ENCODE measurements at regions not wholly inside any gene's neighbourhood (a gene's known extent, or its start where the extent isn't known, plus 50 kb on each side); places are given as distances from the start of the nearest gene placed in this dataset.

- no peak for TF ChIP-seq CTCF (IDR thresholded peaks at IDR 0.05; ENCODE audit: low read length, missing control alignments)
- no peak overlapping the region for H3K4me3 ChIP-seq (replicated peaks; ENCODE audit: low read depth, low read length)
- no peak for DNase-seq (ENCODE audit: low read depth)
Measured at GRCh38 chr1:47521034-47521881, 83.4 kb downstream of the FOXD2 start.

- no peak for TF ChIP-seq CTCF (IDR thresholded peaks at IDR 0.05; ENCODE audit: low read length, missing control alignments)
- no peak for DNase-seq (ENCODE audit: low read depth)
- H3K4me3 ChIP-seq (replicated peaks; ENCODE audit: low read depth, low read length) = no peak overlapping the region
Measured at GRCh38 chr1:47522935-47523834, 85.3 kb downstream of the FOXD2 start.

GRCh38 chr1:47523835-47524215, 86.0 kb downstream of the FOXD2 start:
- no peak overlapping the region for H3K4me3 ChIP-seq (replicated peaks; ENCODE audit: low read depth, low read length)
- no peak for TF ChIP-seq CTCF (IDR thresholded peaks at IDR 0.05; ENCODE audit: low read length, missing control alignments)
- no peak for DNase-seq (ENCODE audit: low read depth)

- no peak for DNase-seq (ENCODE audit: low read depth)
- no peak for TF ChIP-seq CTCF (IDR thresholded peaks at IDR 0.05; ENCODE audit: low read length, missing control alignments)
- no peak overlapping the region for H3K4me3 ChIP-seq (replicated peaks; ENCODE audit: low read depth, low read length)
Measured at GRCh38 chr1:47524272-47524671, 86.4 kb downstream of the FOXD2 start.

- no peak overlapping the region for H3K4me3 ChIP-seq (replicated peaks; ENCODE audit: low read depth, low read length)
- DNase-seq (ENCODE audit: low read depth) = no peak
- peak; percentile 22 for TF ChIP-seq CTCF (IDR thresholded peaks at IDR 0.05; ENCODE audit: low read length, missing control alignments)
Measured at GRCh38 chr1:47527653-47528272, 89.9 kb downstream of the FOXD2 start.

- peak; percentile 54 for TF ChIP-seq CTCF (IDR thresholded peaks at IDR 0.05; ENCODE audit: low read length, missing control alignments)
- H3K4me3 ChIP-seq (replicated peaks; ENCODE audit: low read depth, low read length) = no peak overlapping the region
- no peak for DNase-seq (ENCODE audit: low read depth)
Measured at GRCh38 chr1:47529520-47530098, 91.8 kb downstream of the FOXD2 start.

All from fibroblast of pulmonary artery (primary cell).